Hematopoietic multipotent progenitor cell (in vitro differentiated cells): ENCODE measurements at regions not wholly inside any gene's neighbourhood (a gene's known extent, or its start where the extent isn't known, plus 50 kb on each side); places are given as distances from the start of the nearest gene placed in this dataset.
"Not testable (repeated sequence)": the region's sequence is repeated elsewhere in the genome, so short reads cannot be mapped to it uniquely, and the experiment has no call there.

Experiments
- DNase-seq, 3 donors: peaks; one replicate each; pipeline ENCODE4 v3.0.0-alpha.2; 2011 to 2015; ENCODE audit warnings: low read depth in 2 of 3, low spot score in 2 of 3

DNA sequence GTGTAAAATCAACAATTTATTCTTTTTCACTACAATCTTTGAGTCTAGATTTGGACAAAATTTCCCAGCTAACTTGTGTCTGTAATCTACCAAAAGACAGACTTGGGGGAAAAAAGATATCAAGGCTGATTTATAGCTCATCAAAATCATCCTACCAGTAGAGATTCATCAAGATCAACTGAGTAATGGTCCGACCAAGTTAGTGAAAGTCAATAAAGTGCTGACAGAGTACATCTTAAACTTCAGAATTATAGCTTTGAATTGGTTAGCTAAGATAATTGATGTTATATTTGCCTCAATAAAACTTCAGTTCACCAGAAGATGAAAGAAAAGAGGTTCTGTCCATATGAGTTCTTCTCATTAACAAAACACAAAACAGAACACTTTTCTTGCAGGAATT is 207.1 kb upstream of the KYNU start:
- DNase-seq: no peak

DNA sequence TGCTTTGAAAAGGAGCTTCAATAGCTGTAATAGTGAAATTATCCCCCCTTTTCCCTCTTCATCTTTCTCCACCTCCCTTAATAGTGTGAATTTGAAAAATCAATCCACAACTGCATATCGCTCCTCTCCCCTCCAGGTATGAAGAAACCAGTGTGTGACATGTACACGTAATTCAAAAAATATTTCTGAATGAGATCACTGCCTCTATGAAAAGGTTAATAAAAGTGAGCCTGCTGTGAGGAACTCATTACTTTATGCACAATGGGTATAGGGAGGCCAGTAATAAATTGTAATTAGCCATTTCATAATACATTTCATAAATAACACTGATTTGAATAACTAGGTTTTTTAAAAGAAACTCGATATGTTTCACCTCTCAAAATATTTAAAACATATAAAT is 209.0 kb upstream of the KYNU start:
- no peak for DNase-seq

DNA sequence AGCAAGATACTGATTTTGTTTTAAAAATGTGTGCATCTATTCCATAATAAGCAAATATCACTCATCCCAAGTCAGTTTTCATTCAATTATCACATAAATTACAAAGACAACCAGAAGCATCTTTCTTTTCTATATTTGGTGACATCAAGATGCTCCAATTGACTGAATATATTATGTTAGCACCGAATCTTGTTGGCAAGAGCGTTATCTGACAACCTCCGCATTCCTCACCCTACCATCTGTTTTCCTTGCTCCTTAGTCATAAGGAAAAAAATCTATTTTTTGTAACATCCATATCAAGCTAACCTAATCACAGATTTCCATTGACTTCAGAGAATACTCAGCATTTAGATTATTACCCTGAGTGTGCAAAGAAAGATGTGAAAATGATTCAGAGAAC is 212.2 kb upstream of the KYNU start:
- no peak for DNase-seq

DNA sequence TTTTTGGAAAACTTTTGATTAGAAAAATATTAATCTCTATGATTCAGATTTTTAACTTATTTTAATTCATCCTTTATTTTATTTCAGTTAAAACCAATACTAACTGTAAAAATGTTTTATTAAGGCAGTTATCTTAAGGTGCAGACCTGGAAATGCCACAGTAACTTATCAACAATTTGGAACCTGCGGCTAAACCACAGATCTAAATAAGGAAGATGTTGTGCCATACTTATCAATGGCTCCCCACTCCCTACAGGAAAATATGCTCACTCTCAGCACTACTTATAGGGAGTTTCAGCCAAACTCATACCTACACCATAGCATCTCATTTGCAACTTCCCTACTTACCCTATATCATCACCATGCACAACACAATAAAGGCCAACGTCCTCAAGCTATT is 226.9 kb upstream of the KYNU start:
- DNase-seq: no peak

DNA sequence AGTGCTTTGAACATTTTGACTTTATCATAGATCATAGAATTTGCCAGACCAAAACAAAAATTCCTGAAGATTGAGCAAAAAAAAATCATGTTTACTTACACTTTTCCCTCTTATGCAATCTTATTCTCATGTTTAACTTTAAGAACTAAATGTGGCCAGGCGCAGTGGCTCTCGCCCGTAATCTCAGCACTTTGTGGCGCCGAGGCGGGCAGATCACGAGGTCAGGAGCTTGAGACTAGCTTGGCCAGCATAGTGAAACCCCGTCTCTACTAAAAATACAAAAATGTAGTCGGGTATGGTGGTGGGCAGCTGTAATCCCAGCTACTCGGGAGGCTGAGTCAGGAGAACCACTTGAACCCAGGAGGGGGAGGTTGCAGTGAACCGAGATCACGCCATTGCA is 227.9 kb upstream of the KYNU start:
- DNase-seq: no peak

DNA sequence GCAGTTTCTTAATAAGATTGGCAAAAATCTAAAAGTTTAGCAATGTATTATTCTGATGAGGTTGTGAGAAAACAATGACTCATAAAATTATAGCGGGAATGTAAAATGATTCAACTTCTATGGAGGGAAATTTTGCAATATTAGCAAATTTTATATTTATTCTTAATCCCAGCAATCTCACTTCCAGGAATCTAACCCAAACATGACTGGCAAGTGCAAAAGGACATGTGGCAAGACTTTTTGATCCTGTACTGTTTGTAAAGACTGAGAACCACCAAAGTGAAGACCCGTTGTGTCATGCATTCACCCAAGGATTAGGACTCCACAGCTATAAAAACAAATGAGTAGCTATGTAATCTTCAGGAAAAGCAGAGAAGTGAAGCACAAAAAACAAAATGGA is 234.8 kb upstream of the KYNU start:
- DNase-seq: no peak

DNA sequence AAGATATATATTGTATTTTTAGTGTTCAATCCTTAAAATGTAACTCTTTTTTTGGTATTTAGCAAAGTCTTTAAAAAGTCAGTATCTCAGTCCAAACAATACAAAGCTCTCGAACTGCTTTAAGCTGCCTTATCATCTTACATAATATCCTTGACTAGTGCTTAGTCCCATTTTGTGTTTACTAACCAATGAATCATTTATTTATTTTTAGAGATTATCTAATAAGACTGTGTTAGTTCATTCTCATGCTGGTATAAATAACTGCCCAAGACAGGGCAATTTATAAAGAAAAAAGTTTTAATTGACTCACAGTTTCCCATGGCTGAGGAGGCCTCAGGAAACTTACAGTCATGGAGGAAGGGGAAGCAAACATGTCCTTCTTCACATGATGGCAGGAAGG is 248.3 kb upstream of the KYNU start:
- no peak for DNase-seq

DNA sequence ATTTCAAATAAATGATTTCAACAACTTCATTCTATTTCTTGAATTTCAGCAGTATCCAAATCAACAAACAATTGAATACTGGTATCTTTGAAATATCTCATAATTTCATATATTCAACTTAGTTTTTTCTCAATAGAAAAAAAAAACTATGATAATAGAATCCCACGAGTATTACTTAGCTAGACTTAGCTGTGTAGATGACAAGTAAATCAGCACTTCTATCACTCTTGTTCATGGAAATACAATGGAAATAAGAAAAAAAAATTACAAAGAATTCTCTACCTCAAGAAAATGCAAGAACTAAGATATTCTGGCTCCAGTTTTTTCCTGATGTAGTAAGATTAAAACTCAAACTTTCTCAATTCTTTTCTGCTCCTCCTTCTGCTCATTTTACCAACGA is 256.2 kb upstream of the KYNU start:
- no peak for DNase-seq

DNA sequence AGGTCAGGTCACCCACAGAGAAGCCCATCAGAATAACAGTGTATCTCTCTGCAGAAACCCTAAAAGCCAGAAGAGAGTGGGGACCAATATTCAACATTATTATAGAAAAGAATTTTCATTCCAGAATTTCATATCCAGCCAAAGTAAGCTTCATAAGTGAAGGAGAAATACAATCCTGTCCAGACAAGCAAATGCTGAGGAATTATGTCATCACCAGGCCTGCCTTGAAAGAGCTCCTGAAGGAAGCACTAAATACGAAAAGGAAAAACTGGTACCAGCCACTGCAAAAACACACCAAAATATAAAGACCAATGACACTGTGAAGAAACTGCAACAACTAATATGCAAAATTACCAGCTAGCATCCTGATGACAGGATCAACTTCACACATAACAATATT is 260.0 kb upstream of the KYNU start:
- no peak for DNase-seq

DNA sequence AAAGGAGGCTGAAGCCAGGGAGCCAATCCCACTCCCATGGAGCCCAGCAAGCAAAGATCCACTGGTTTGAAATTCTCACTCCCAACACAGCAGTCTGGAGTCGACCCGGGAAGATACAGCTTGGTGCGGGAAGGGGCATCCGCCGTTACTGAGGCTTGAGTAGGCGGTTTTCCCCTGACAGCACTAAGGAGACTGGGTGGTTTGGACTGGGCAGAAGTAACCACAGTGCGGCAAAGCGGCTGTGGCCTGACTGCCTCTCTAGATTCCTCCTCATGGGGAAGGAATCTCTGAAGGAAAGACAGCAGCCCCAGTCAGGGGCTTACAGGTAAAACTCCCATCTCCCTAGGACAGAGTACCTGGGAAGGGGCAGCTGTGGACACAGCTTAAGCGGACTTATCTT is 261.6 kb upstream of the KYNU start:
- DNase-seq: no peak

DNA sequence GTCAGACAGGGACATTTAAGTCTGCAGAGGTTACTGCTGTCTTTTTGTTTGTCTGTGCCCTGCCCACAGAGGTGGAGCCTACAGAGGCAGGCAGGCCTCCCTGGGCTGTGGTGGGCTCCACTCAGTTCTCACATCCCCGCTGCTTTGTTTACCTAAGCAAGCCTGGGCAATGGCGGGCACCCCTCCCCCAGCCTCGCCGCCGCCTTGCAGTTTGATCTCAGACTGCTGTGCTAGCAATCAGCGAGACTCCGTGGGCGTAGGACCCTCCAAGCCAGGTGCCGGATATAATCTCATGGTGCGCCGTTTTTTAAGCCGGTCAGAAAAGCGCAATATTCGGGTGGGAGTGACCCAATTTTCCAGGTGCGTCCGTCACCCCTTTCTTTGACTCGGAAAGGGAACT is 264.3 kb upstream of the KYNU start:
- not testable (repeated sequence) for DNase-seq

DNA sequence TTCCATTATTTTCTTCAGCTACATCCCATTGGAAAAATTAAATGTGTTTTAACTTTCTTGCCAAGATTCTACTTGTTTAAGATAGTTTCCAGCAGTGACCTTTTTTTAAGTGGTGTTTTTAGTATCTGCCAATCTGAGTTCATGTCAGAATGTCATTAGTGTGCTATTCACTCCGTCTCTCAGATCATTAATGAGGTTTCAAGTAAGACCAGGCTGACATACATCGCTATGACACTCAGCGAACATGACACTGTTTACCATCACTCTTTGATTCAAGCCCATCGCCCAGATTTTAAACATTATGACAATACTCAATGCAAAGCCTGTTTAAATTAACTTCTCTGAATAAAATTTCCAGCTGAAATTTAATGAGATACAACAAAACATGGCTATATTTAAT is 272.0 kb upstream of the KYNU start:
- no peak for DNase-seq

DNA sequence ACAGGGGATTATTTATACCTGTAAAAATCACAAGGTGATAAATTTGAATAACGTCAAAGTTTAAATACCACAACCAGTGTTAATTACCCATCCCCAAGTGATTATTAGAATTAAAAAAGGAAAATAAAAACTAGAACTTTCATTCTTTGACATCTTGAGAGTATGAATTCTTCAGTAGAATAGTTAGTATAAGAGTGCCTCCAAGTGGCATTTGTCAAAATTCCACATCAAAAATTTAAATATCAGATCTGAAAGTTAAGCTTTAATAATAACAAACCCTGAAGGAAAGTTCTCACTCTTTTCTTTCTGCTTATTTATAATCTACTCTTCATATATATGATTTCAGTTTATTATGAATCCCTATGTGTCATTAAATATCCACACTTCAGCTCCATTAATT is 273.7 kb upstream of the KYNU start:
- DNase-seq: peak in 2 of 3 donors; percentile 1 to 21

DNA sequence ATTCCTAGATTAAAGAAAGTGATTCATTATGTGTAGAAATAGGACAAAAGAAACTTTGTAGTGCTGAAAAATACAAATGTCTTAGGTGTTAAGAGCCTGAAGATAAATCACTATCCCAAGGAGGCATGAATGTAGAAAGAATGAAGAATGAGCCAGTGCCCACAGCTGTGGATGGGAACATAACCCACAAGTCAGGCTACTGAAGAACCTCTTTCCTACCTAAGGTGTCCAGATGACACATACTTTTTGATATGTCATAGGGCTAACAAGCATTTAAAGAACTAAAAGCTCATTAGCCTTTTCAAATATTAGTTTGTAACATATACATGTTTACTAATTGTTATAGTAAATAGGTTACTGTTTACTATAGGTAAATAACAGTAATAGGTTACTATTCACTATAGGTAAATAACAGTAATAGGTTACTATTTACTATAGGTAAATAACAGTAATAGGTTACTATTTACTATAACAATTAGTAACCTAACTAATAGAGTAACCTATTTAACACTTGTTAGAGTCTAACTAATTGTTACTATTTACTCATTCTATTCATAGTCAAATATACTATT is 275.0 kb upstream of the KYNU start:
- no peak for DNase-seq

DNA sequence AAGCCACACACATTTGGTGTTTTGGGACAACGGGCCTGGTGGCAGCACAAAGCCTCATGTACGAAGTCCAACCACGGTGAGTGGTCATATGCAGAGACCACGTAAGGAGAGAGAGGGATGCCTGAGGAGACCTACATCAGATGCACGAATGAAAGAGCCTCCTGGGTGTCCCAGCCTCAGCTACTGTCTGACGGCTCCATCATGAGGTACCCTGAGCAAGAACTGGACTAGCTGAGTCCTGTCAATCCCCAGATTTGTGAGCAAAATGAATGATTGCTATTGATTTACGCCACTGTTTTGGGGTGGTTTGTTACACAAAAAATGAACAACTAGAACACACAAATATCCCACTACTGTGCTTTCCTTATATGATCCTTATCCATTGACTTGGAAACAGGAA is 275.7 kb upstream of the KYNU start:
- no peak for DNase-seq

DNA sequence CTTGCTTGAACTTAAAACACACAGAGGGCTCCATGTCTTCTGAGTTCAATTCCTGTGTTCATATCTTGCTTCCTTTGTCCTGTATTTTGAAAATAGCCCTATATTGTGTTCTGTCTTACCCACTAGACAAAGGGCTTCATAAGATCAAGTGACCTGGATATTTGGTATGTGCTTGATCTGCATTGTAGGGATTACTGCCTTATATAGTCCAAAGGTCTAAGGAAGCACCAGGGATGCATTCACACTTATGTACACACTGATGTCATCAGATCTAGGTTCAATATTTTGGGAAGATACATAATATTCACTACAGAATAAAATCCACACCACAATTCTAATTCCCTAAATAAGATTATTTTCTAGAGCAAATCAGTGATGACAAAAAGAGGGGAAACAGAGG is 278.0 kb upstream of the KYNU start:
- no peak for DNase-seq

DNA sequence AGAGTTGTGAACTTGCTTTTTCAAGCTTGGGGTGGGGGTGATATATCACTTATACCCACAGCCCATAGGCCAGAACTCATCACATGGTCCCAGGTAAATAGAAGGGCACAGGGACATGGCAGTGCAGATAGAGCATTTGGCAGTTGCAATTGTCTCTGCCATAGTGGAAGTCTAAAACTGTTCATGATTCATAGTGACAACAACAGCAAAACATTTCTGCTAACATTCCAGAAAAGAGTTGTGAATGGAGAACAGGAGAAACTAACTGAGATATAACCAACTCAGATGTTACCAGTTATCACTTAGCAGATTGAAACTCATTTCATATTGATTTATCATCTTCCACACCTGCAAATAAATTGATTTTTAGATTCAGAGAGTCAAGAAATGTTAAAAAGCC is 278.6 kb upstream of the KYNU start:
- DNase-seq: no peak

DNA sequence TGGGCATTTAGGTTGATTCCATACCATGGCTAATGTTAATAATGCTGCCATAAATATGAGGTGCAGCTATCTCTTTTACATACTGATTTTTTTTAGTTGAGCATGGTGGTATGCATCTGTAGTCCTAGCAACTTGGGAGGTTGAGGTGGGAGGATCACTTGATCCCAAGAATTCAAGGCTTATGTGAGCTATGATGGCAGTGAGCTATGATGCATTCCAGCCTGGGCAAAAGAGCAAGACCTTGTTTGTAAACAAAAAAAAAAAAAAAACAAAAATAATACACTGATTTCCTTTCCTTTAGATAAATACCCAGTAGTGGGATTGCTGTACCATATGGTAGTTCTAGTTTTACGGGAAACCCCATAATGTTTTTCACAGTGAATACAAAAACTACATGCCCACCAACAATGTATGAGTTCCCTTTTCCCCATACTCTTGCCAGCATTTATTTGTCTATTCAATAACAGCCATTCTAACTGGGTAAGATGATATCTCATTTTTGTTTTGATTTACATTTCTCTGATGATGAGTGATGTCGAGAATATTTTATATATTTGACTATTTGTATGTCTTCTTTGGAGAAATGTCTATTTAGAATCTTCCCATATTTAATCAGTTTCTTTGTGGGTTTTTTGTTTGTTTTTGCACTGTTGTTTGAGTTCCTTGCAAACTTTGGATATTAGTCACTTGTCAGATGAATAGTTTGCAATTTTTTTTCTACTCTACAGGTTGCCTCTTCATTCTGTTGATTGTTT is 281.0 kb upstream of the KYNU start:
- no peak for DNase-seq

DNA sequence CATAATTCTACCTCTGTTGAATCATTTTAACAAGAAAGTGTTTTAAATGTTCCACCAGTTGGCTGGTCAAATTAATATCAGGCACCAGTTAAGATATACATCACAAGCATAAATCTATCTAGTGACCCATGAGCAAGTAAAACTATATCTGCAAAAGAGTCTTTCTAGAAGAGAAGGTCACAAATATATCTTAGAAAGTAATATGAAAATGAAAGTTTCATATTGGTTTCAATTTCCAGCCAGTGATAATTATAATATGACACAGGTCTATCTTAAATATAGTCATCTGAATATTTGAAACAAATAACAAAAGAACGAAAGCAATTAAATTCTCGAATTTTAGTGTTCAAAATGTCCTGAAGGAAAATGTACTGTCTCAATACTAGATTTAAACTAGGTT is 282.5 kb upstream of the KYNU start:
- DNase-seq: no peak

DNA sequence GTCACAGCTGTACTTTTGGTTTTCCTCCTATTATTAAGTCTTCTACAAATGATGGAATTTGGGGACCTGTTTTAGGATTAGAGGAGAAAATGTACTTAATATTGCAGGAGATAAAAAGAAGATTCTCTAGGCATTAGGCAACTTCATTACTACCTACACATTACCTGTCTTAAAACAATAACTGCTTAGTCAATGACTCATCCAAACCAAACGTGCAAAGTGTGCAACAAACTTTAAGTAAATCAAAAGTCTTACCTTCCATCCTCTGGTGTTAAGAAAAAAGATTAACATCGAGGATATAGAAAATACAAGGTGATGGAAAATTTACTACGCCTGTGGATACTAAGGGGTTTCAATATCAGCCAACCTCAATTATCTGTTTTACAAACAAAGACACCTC is 285.3 kb upstream of the KYNU start:
- DNase-seq: no peak

DNA sequence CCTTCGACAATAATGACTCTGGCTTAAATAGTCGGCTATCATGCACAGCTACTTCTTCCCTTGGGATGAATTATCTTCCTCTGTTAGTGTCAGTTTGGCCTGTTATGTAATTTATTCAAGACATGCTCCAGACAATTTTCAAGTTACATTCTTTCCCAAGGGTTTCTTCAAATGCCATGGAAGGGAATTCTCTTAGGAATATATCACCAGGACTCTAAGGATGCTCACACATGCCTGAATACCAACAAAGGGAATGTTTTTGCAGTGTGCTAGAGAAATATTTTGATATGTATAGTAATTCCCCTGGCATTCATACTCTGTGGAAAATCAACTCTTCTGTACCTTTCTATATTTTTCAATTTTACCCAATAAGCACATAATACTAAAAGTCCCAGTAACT is 286.0 kb upstream of the KYNU start:
- DNase-seq: no peak

DNA sequence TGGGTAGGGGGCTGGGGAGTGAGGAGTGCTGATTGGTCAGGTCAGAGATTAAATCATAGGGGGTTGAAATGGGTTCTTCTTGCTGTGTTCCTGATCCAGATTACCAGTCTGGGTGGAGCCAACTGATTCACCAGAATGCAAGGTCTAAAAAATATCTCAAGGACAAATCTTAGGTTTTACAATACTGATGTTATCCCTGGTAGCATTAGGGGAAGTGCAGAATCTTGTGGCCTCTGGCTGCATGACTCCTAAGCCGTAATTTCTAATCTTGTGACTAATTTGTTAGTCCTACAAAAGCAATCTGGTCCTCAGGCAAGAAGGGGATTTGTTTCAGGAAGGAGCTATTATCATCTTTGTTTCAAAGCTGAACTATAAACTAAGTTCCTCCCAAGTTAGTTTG is 289.2 kb upstream of the KYNU start:
- DNase-seq: no peak
